ENCODE measurements at regions not wholly inside any gene's neighbourhood (a gene's known extent, or its start where the extent isn't known, plus 50 kb on each side); places are given as distances from the start of the nearest gene placed in this dataset.
"Not testable (repeated sequence)": the region's sequence is repeated elsewhere in the genome, so short reads cannot be mapped to it uniquely, and the experiment has no call there.

DNA sequence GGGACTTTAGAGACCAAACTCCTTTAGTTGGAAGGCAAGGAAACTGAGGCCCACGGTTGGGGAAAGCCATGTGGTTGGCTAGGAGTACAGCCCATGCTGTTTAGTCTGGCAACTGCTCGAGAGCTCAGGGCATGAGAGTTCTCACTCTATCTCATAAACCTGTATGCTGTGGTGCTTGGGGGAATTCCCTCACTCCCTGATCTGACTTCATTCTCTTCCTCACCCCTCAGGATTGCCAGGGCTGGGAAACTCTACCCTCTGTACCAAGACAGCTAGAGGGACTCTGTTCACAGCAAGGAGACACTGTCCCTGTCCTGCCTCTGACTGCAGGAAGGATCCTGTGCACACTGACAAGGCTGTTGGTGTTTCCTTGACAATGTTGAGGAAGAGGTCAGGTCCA lies 230.2 kb downstream of the ZNF621 start:
- no peak overlapping the region for H3K4me3 ChIP-seq
- H3K36me3 ChIP-seq: no peaks in the 10 kb centered on the region
- no peaks in the 10 kb centered on the region for H3K27me3 ChIP-seq
- no peak overlapping the region for H3K27ac ChIP-seq
- TF ChIP-seq POLR2A (IDR thresholded peaks at IDR 0.05): no peak
- no peak for TF ChIP-seq EP300 (IDR thresholded peaks at IDR 0.05)
- TF ChIP-seq, protein P1, sequence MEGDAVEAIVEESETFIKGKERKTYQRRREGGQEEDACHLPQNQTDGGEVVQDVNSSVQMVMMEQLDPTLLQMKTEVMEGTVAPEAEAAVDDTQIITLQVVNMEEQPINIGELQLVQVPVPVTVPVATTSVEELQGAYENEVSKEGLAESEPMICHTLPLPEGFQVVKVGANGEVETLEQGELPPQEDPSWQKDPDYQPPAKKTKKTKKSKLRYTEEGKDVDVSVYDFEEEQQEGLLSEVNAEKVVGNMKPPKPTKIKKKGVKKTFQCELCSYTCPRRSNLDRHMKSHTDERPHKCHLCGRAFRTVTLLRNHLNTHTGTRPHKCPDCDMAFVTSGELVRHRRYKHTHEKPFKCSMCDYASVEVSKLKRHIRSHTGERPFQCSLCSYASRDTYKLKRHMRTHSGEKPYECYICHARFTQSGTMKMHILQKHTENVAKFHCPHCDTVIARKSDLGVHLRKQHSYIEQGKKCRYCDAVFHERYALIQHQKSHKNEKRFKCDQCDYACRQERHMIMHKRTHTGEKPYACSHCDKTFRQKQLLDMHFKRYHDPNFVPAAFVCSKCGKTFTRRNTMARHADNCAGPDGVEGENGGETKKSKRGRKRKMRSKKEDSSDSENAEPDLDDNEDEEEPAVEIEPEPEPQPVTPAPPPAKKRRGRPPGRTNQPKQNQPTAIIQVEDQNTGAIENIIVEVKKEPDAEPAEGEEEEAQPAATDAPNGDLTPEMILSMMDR (IDR thresholded peaks at IDR 0.05): no peak
- TF ChIP-seq POLR2AphosphoS5 (IDR thresholded peaks at IDR 0.05): no peak
- intact Hi-C loops (cut with DNase I; ENCODE audit: low total_unique reads): no loop called here
- WGBS, 5 donors: 35 to 48% (median 40%) methylated on average over 2 of the region's 2 CpGs
- H3K4me1 ChIP-seq: no peaks in the 10 kb centered on the region
- DNase-seq: no peak
- H3K9me3 ChIP-seq: no peaks in the 10 kb centered on the region

DNA sequence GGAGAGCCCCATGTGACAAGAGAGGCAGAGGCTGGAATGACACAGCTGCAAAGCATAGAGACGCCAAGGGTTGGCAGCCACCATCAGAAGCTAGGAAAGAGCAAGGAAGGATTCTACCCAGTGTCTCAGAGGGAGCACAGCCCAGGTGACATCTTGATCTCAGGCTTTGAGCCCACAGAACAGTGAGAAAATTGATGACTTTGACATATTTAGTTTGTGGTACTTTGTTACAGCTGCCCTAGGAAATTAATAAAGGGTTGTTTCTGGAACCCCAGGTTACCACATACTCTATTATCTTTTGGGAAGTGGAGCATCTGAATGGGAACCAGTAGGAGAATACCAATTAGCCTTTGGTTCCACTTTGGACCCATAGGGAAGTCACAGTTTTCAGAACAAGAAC lies 231.7 kb downstream of the ZNF621 start:
- TF ChIP-seq, protein P1 (IDR thresholded peaks at IDR 0.05): no peak
- no peak for TF ChIP-seq POLR2AphosphoS5 (IDR thresholded peaks at IDR 0.05)
- DNase-seq: no peak
- intact Hi-C loops (cut with DNase I; ENCODE audit: low total_unique reads): no loop called here
- H3K27ac ChIP-seq: no peak overlapping the region
- no peaks in the 10 kb centered on the region for H3K4me1 ChIP-seq
- H3K36me3 ChIP-seq: no peaks in the 10 kb centered on the region
- no peaks in the 10 kb centered on the region for H3K27me3 ChIP-seq
- no peaks in the 10 kb centered on the region for H3K9me3 ChIP-seq
- 86 to 100% (median 95%) methylated on average over 1 of the region's 1 CpG for WGBS, 5 donors
- H3K4me3 ChIP-seq: no peak overlapping the region

DNA sequence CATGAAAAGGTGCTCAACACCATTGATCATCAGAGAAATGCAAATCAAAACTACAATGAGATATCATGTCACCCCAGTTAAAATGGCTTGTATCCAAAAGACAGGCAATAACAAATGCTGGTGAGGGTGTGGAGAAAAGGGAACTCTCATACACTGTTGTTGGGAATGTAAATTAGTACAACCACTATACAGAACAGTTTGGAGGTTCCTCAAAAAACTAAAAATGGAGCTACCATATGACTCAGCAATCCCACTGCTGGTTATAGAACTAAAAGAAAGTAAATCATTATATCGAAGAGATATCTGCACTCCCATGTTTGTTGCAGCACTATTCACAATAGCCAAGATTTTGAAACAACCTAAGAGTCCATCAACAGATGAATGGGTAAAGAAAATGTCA lies 238.0 kb downstream of the ZNF621 start:
- not testable (repeated sequence) for H3K9me3 ChIP-seq
- 58 to 85% (median 74%) methylated on average over 1 of the region's 1 CpG for WGBS, 5 donors

DNA sequence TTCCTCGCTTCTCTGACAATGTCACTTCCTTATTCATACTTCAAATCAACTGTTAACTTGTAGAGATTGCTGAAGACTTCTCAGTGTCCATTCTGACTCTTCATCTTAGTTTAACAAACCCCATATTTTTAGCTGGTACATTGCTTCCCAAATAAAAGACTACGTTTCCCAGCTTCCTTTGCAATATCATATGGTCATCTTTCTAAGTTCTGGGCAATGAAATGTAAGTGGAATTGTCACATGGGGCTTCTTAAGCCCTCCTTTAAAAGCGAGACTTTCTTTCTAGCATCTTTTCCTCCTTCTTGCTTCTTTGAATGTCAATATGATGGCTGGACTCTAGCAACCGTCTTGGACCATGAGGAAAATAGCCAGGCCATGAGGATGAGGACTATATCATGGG lies 239.0 kb downstream of the ZNF621 start:
- no peaks in the 10 kb centered on the region for H3K4me1 ChIP-seq
- no peaks in the 10 kb centered on the region for H3K27me3 ChIP-seq
- 87 to 92% (median 90%) methylated on average over 4 of the region's 4 CpGs for WGBS, 5 donors
- no peak for DNase-seq
- no peak overlapping the region for H3K27ac ChIP-seq
- H3K36me3 ChIP-seq: no peaks in the 10 kb centered on the region
- intact Hi-C loops (cut with DNase I; ENCODE audit: low total_unique reads): no loop called here
- H3K4me3 ChIP-seq: no peak overlapping the region
- TF ChIP-seq POLR2AphosphoS5 (IDR thresholded peaks at IDR 0.05) (no peak), EP300 (IDR thresholded peaks at IDR 0.05) (no peak)
- peaks cover 0 to 10% (median 0%) of the 10 kb centered on the region in 4 donors for H3K9me3 ChIP-seq

More for the DNA sequence above, 238.0 kb downstream of the ZNF621 start:
- H3K36me3 ChIP-seq; H3K27ac ChIP-seq; DNase-seq; H3K4me3 ChIP-seq; intact Hi-C loops (cut with DNase I; ENCODE audit: low total_unique reads); H3K4me1 ChIP-seq; H3K27me3 ChIP-seq: not testable (repeated sequence)

DNA sequence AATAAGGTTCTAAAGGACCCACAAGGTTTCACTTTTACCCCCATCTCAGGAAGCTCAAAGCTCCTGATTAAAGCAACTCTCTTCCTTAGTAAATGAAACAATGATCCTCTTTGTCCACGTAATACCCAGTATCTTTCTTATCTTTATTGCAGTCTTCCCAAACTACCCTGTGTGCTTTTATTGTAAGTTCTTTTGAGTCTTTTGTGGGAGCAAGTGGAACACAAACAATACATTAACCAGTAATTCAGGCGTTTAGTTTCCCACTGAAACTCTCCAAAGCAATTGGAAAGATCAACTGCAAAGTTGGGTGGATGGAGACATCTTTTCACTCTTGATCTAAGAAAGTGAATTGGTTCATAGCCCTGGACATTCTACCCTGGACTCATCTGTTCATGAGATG lies 240.0 kb downstream of the ZNF621 start:
- intact Hi-C loops (cut with DNase I; ENCODE audit: low total_unique reads): no loop called here
- no peak for DNase-seq
- Histone ChIP-seq H3K36me3 (no peaks in the 10 kb centered on the region), H3K4me3 (no peak overlapping the region), H3K27ac (no peak overlapping the region), H3K27me3 (no peaks in the 10 kb centered on the region), H3K9me3 (peaks cover 0 to 10% (median 0%) of the 10 kb centered on the region in 4 donors), H3K4me1 (peaks cover 0 to 2% (median 0%) of the 10 kb centered on the region in 4 donors)
- WGBS, 5 donors: 31 to 59% (median 39%) methylated on average over 2 of the region's 2 CpGs
- TF ChIP-seq POLR2AphosphoS5 (IDR thresholded peaks at IDR 0.05): no peak
- no peak for TF ChIP-seq EP300 (IDR thresholded peaks at IDR 0.05)
- TF ChIP-seq POLR2A (IDR thresholded peaks at IDR 0.05): no peak
- TF ChIP-seq, protein P1 (IDR thresholded peaks at IDR 0.05): no peak
